HepG2 (cell line): ENCODE measurements at regions not wholly inside any gene's neighbourhood (a gene's known extent, or its start where the extent isn't known, plus 50 kb on each side); places are given as distances from the start of the nearest gene placed in this dataset.

Source experiments
- ATAC-seq: fragments of 200-7000 bp; cut with Tn5 transposase; 3 replicates; pipeline ENCODE4 v1.9.1; 2020; ENCODE audit warnings: mild to moderate bottlenecking, moderate library complexity
- BruUV-seq: library from RNA; stranded (reverse); fragments of 400-500 nt; replicated peaks from 2 replicates; lab custom pipeline; 2021; lab: Mats Ljungman, UMichigan
- CTCF ChIA-PET: fragments of 300-600 bp; formaldehyde crosslinking; extraction: SDS; loops from one replicate; lab custom pipeline; 2021; ENCODE audit warnings: low total read pairs, inconsistent platforms, low intra/inter-chr PET ratio; lab: Yijun Ruan, JAX
- POLR2A ChIA-PET: fragments of 350-600 bp; sonication (Branson Sonifier 250); formaldehyde crosslinking; loops from one replicate; lab custom pipeline; 2020; ENCODE audit warnings: antibody characterized with exemption, inconsistent platforms; lab: Yijun Ruan, JAX
- DNase-seq: peaks from one replicate; pipeline ENCODE4 v3.0.0-alpha.2; 2015; ENCODE audit warnings: low spot score
- FAIRE-seq: peaks from 3 replicates; lab custom pipeline; 2011; peaks lifted over from hg19 to GRCh38; lab: Jason Lieb, UNC
- H2AFZ ChIP-seq: one replicate; pipeline ENCODE4 v1.6.1; 2011; ENCODE audit warnings: low read length, inconsistent platforms
- H3K27ac ChIP-seq: fragments of 300-600 bp; 3 replicates; pipeline ENCODE4 v1.8.0; 2011; ENCODE audit warnings: mixed run types, mild to moderate bottlenecking, mixed read lengths, low read length, inconsistent platforms; ENCODE audit not compliant: insufficient read depth; ENCODE audit errors: extremely low read length
- H3K27me3 ChIP-seq, 2 experiments: fragments of 200-600 bp in 1 of 2; 2 replicates in 1 of 2; 3 replicates in 1 of 2; pipeline versions ENCODE4 v1.6.0 to v1.8.0; 2011; ENCODE audit warnings: low read length in 2 of 2, mild to moderate bottlenecking in 2 of 2, moderate library complexity in 2 of 2, inconsistent platforms in 1 of 2; ENCODE audit not compliant: insufficient read depth in 2 of 2, control insufficient read depth in 1 of 2
- H3K36me3 ChIP-seq, 2 experiments: fragments of 200-600 bp in 1 of 2; replicated peaks in 1 of 2; 2 replicates in 1 of 2; 3 replicates in 1 of 2; pipeline versions ENCODE4 v1.5.1 to v1.8.0; 2011; ENCODE audit warnings: low read length in 2 of 2, inconsistent platforms in 1 of 2; ENCODE audit not compliant: insufficient read depth in 2 of 2, control insufficient read depth in 1 of 2
- H3K4me1 ChIP-seq: 2 replicates; pipeline ENCODE4 v1.5.1; 2012; ENCODE audit warnings: low read length, inconsistent platforms; ENCODE audit not compliant: insufficient read depth
- H3K4me2 ChIP-seq: 2 replicates; pipeline ENCODE4 v1.6.0; 2011; ENCODE audit warnings: low read depth, low read length, inconsistent platforms
- H3K4me3 ChIP-seq, 3 experiments: fragments of 200-600 bp in 1 of 3; sonication (generic), shearing (Covaris generic) in 1 of 3; replicated peaks in 1 of 3; 2 replicates each; pipeline ENCODE4 v1.5.1; 2011 to 2016; ENCODE audit warnings: low read length in 3 of 3, inconsistent platforms in 2 of 3, low read depth in 2 of 3, mild to moderate bottlenecking in 2 of 3, control low read depth in 1 of 3, mixed read lengths in 1 of 3; ENCODE audit not compliant: insufficient read depth in 1 of 3
- H3K79me2 ChIP-seq: one replicate; pipeline ENCODE4 v1.6.1; 2011; ENCODE audit warnings: low read length, inconsistent platforms; ENCODE audit not compliant: insufficient read depth
- H3K9ac ChIP-seq: 2 replicates; pipeline ENCODE4 v1.6.0; 2011; ENCODE audit warnings: mild to moderate bottlenecking, low read depth, low read length, inconsistent platforms; ENCODE audit not compliant: insufficient read depth
- H3K9me3 ChIP-seq: 2 replicates; pipeline ENCODE4 v1.5.1; 2012; ENCODE audit warnings: mild to moderate bottlenecking, low read length
- H4K20me1 ChIP-seq: 2 replicates; pipeline ENCODE4 v1.6.0; 2011; ENCODE audit warnings: inconsistent platforms, mild to moderate bottlenecking, low read length, moderate library complexity; ENCODE audit not compliant: insufficient read depth
- AHR ChIP-seq: IDR thresholded peaks from 2 replicates; pipeline ENCODE4 v1.6.1; 2018; ENCODE audit warnings: missing genetic modification reagents, missing compliant biosample characterization
- ASH2L ChIP-seq: fragments of 300-600, 200-600 bp; sonication (generic); IDR thresholded peaks from 2 replicates; pipeline ENCODE4 v1.7.0; 2017; ENCODE audit warnings: low read depth, mild to moderate bottlenecking, moderate library complexity, mixed read lengths, low read length; ENCODE audit not compliant: insufficient read length
- ATRX ChIP-seq: sonication (generic); formaldehyde crosslinking; IDR thresholded peaks from 2 replicates; pipeline ENCODE4 v1.4.0; 2020; ENCODE audit warnings: missing genetic modification reagents, borderline replicate concordance
- BRD4 ChIP-seq: sonication (generic); formaldehyde crosslinking; IDR thresholded peaks from 2 replicates; pipeline ENCODE4 v1.4.0; 2020; ENCODE audit warnings: missing genetic modification reagents
- EEA1 ChIP-seq: sonication (generic); formaldehyde crosslinking; IDR thresholded peaks from 2 replicates; pipeline ENCODE4 v1.5.1; 2020; ENCODE audit warnings: mild to moderate bottlenecking, missing genetic modification reagents, borderline replicate concordance
- FOXM1 ChIP-seq: sonication (generic); formaldehyde crosslinking; IDR thresholded peaks from 2 replicates; pipeline ENCODE4 v1.5.0; 2020; ENCODE audit warnings: missing genetic modification reagents
- NFE2 ChIP-seq: sonication (generic); formaldehyde crosslinking; IDR thresholded peaks from 2 replicates; pipeline ENCODE4 v1.4.0; 2020; ENCODE audit warnings: missing genetic modification reagents
- SCMH1 ChIP-seq: sonication (generic); formaldehyde crosslinking; IDR thresholded peaks from 2 replicates; pipeline ENCODE4 v1.9.0; 2021; ENCODE audit warnings: missing genetic modification reagents, mild to moderate bottlenecking, borderline replicate concordance
- TCF7 ChIP-seq: sonication (generic); IDR thresholded peaks from 2 replicates; pipeline ENCODE4 v1.6.1; 2016; ENCODE audit warnings: antibody characterized with exemption, low read depth
- ZFP36L1 ChIP-seq: sonication (generic); formaldehyde crosslinking; IDR thresholded peaks from 2 replicates; pipeline ENCODE4 v1.8.0; 2022; ENCODE audit warnings: mild to moderate bottlenecking, missing genetic modification reagents, moderate library complexity
- ZNF496 ChIP-seq: sonication (generic); formaldehyde crosslinking; IDR thresholded peaks from 2 replicates; pipeline ENCODE4 v1.8.1; 2023; ENCODE audit warnings: mild to moderate bottlenecking, moderate library complexity, missing genetic modification reagents; ENCODE audit not compliant: insufficient replicate concordance
- ZNF543 ChIP-seq: sonication (generic); formaldehyde crosslinking; IDR thresholded peaks from 2 replicates; pipeline ENCODE4 v1.4.0; 2020; ENCODE audit warnings: mild to moderate bottlenecking, missing genetic modification reagents
- ZNF552 ChIP-seq: sonication (generic); formaldehyde crosslinking; IDR thresholded peaks from 2 replicates; pipeline ENCODE4 v1.9.0; 2022; ENCODE audit warnings: missing genetic modification reagents, mild to moderate bottlenecking, borderline replicate concordance
- ZNF605 ChIP-seq: sonication (generic); formaldehyde crosslinking; IDR thresholded peaks from 2 replicates; pipeline ENCODE4 v1.8.0; 2022; ENCODE audit warnings: mild to moderate bottlenecking, missing genetic modification reagents
- ZNF670 ChIP-seq: sonication (generic); formaldehyde crosslinking; IDR thresholded peaks from 2 replicates; pipeline ENCODE4 v1.8.0; 2022; ENCODE audit warnings: mild to moderate bottlenecking, missing genetic modification reagents, borderline replicate concordance
- ZNF674 ChIP-seq: sonication (generic); formaldehyde crosslinking; IDR thresholded peaks from 2 replicates; pipeline ENCODE4 v1.5.0; 2020; ENCODE audit warnings: low read depth, mild to moderate bottlenecking, missing genetic modification reagents
- ZNF83 ChIP-seq: sonication (generic); formaldehyde crosslinking; IDR thresholded peaks from 2 replicates; pipeline ENCODE4 v1.4.0; 2020; ENCODE audit warnings: missing genetic modification reagents, mild to moderate bottlenecking, borderline replicate concordance
- WGBS: methylation state at CpG from one replicate; pipeline ENCODE4 v1.1.6; 2017; ENCODE audit warnings: low lambda C conversion rate; 5-methylcytosine and 5-hydroxymethylcytosine counted together
- in situ Hi-C: cut with HindIII; loops from 2 replicates; pipeline ENCODE4 v1.10.0; 2017; ENCODE audit warnings: low pct_unique_long_range_greater_than_20kb; ENCODE audit not compliant: extremely low pct_ligation_motif_present
- intact Hi-C: fragments of 100-400 bp; cut with micrococcal nuclease; formaldehyde crosslinking; loops from one replicate; pipeline ENCODE4 v1.10.0; 2022; ENCODE audit not compliant: unreplicated experiment
- TF ChIP-seq, protein P1 (sequence below): sonication (generic); formaldehyde crosslinking; IDR thresholded peaks from 2 replicates; pipeline ENCODE4 v1.5.1; 2020; ENCODE audit warnings: mild to moderate bottlenecking, missing genetic modification reagents, moderate library complexity
- TF ChIP-seq, protein P2 (sequence below): sonication (generic); formaldehyde crosslinking; IDR thresholded peaks from 2 replicates; pipeline ENCODE4 v1.4.0; 2020; ENCODE audit warnings: mild to moderate bottlenecking, missing genetic modification reagents, borderline replicate concordance
- TF ChIP-seq, protein P3 (sequence below): sonication (generic); formaldehyde crosslinking; IDR thresholded peaks from 2 replicates; pipeline ENCODE4 v1.8.1; 2023; ENCODE audit warnings: missing genetic modification reagents, inconsistent platforms, borderline replicate concordance
- TF ChIP-seq, protein P4 (sequence below): sonication (generic); formaldehyde crosslinking; IDR thresholded peaks from 2 replicates; pipeline ENCODE4 v1.5.0; 2020; ENCODE audit warnings: missing genetic modification reagents

DNA sequence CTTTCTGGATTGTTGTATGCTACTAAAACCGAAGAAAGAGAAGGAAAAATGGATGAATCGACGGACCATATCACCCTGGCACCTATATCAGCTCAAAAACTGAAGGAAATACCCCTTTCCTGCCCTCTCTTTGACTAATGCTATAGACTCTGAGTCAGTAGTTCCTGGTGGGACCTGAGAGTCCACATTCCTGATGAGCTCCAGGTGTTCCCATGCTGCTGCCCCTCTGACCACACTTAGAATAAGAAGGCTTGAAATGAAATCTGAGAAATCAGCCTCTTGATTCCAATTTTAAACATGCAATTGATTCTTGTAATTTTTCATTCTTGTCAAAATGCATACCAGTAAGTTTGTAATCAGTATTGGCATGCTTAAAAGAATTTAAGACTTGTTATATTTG, 75.2 kb downstream of the PRL start (continued):
- no peak for TF ChIP-seq AHR (CRISPR knock-in tag)
- TF ChIP-seq BRD4 (CRISPR knock-in tag): no peak
- TF ChIP-seq ZNF543: no peak
- TF ChIP-seq SCMH1 (CRISPR knock-in tag): no peak
- no peak for TF ChIP-seq ZNF552 (CRISPR knock-in tag)
- TF ChIP-seq, protein P1, sequence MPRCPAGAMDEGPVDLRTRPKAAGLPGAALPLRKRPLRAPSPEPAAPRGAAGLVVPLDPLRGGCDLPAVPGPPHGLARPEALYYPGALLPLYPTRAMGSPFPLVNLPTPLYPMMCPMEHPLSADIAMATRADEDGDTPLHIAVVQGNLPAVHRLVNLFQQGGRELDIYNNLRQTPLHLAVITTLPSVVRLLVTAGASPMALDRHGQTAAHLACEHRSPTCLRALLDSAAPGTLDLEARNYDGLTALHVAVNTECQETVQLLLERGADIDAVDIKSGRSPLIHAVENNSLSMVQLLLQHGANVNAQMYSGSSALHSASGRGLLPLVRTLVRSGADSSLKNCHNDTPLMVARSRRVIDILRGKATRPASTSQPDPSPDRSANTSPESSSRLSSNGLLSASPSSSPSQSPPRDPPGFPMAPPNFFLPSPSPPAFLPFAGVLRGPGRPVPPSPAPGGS (CRISPR knock-in tag): no peak
- TF ChIP-seq ZNF83 (CRISPR knock-in tag): no peak
- no peak for TF ChIP-seq ZNF605 (CRISPR knock-in tag)

DNA sequence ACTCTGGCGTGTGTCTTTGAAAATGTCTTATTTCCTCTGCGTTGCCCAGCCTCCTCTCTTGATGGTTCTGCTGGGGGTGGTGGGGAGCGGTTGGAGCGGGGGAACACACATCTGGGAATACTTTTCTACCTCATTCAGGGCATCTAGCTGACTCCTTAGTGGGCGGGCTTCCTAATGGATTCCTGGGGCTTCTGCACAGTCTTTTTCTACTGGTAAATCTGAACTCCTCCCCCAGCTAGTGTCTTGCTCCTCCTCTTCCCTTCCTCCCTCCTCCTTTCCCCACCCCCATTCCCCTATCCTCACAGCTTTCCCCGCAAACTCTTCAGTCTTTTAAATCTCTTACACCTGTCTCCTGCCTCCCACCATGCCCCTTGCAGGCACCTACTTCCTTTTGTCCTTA, 74.4 kb downstream of the PRL start:
- in situ Hi-C loops: no loop called here
- no peak overlapping the region for H3K4me3 ChIP-seq
- H3K79me2 ChIP-seq: no peaks in the 10 kb centered on the region
- CTCF ChIA-PET: no interaction called here
- 14% methylated on average over 6 of the region's 6 CpGs for WGBS
- POLR2A ChIA-PET: no interaction called here
- H3K9me3 ChIP-seq: peaks cover 60% of the 10 kb centered on the region
- intact Hi-C loops: no loop called here
- H2AFZ ChIP-seq: no peak overlapping the region
- FAIRE-seq (no peak), ATAC-seq (no peak), DNase-seq (no peak)
- no peaks in the 10 kb centered on the region for H3K4me1 ChIP-seq
- H3K36me3 ChIP-seq: no peaks in the 10 kb centered on the region
- no TSS peak for BruUV-seq
- H4K20me1 ChIP-seq: no peaks in the 10 kb centered on the region
- H3K4me2 ChIP-seq: no peak overlapping the region
- H3K9ac ChIP-seq: no peak overlapping the region
- H3K27me3 ChIP-seq: no peaks in the 10 kb centered on the region
- H3K27ac ChIP-seq: no peak overlapping the region
- TF ChIP-seq EEA1 (CRISPR knock-in tag) (no peak), NFE2 (CRISPR knock-in tag) (no peak), ZNF496 (no peak), ZFP36L1 (CRISPR knock-in tag) (no peak), ATRX (CRISPR knock-in tag) (no peak), ASH2L (no peak), ZNF670 (CRISPR knock-in tag) (no peak), FOXM1 (no peak), TCF7 (no peak), ZNF674 (CRISPR knock-in tag) (no peak)
- TF ChIP-seq, protein P2, sequence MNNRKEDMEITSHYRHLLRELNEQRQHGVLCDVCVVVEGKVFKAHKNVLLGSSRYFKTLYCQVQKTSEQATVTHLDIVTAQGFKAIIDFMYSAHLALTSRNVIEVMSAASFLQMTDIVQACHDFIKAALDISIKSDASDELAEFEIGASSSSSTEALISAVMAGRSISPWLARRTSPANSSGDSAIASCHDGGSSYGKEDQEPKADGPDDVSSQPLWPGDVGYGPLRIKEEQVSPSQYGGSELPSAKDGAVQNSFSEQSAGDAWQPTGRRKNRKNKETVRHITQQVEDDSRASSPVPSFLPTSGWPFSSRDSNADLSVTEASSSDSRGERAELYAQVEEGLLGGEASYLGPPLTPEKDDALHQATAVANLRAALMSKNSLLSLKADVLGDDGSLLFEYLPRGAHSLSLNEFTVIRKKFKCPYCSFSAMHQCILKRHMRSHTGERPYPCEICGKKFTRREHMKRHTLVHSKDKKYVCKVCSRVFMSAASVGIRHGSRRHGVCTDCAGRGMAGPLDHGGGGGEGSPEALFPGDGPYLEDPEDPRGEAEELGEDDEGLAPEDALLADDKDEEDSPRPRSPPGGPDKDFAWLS: no peak
- TF ChIP-seq, protein P3, sequence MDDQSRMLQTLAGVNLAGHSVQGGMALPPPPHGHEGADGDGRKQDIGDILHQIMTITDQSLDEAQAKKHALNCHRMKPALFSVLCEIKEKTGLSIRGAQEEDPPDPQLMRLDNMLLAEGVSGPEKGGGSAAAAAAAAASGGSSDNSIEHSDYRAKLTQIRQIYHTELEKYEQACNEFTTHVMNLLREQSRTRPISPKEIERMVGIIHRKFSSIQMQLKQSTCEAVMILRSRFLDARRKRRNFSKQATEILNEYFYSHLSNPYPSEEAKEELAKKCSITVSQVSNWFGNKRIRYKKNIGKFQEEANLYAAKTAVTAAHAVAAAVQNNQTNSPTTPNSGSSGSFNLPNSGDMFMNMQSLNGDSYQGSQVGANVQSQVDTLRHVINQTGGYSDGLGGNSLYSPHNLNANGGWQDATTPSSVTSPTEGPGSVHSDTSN (CRISPR knock-in tag): no peak
- TF ChIP-seq, protein P4, sequence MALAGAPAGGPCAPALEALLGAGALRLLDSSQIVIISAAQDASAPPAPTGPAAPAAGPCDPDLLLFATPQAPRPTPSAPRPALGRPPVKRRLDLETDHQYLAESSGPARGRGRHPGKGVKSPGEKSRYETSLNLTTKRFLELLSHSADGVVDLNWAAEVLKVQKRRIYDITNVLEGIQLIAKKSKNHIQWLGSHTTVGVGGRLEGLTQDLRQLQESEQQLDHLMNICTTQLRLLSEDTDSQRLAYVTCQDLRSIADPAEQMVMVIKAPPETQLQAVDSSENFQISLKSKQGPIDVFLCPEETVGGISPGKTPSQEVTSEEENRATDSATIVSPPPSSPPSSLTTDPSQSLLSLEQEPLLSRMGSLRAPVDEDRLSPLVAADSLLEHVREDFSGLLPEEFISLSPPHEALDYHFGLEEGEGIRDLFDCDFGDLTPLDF (CRISPR knock-in tag): no peak
